Adrenal gland (tissue), 5 donors: ENCODE measurements at regions not wholly inside any gene's neighbourhood (a gene's known extent, or its start where the extent isn't known, plus 50 kb on each side); places are given as distances from the start of the nearest gene placed in this dataset.

Experiments used
- POLR2A ChIP-seq, 2 donors: fragments of 450-650 bp; IDR thresholded peaks; one replicate each; pipeline ENCODE4 v1.6.1; 2017; ENCODE audit warnings: antibody characterized with exemption in 2 of 2, mild to moderate bottlenecking in 2 of 2, moderate library complexity in 1 of 2
- TF ChIP-seq, protein P1 (sequence below), 6 experiments: fragments of 450-650 bp in 4 of 6; fragments of 200-600 bp in 2 of 6; sonication (generic) in 1 of 6; IDR thresholded peaks; 1 replicate in 5 of 6; 2 replicates in 1 of 6; pipeline versions ENCODE4 v1.5.1 to v1.8.0; 2016 to 2021; ENCODE audit warnings: antibody characterized with exemption in 6 of 6, mild to moderate bottlenecking in 2 of 6, moderate library complexity in 1 of 6
- donor health status: DM: no; HTN: no; CAD: no.

DNA sequence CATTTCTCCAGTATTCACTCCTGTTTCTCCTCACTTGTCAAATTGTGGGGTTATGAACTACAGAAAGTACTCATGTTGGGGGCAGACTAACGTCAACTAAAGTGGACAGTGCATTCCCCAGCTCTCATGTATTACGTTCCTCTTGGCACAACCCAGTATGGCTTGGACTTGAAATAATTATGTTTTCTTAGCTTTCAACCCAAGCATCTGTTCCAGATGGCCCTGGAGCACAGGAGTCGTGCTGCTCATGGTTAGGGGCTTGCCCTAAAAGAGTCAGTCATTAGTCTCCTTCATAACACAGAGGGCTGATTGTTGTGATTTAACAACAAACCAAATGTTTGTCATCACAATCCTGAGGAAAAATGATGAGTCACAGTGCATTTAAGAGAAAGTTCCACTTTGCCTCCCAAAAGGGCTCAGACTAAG is 154.4 kb downstream of the RPAP3 start:
- TF ChIP-seq, protein P1, sequence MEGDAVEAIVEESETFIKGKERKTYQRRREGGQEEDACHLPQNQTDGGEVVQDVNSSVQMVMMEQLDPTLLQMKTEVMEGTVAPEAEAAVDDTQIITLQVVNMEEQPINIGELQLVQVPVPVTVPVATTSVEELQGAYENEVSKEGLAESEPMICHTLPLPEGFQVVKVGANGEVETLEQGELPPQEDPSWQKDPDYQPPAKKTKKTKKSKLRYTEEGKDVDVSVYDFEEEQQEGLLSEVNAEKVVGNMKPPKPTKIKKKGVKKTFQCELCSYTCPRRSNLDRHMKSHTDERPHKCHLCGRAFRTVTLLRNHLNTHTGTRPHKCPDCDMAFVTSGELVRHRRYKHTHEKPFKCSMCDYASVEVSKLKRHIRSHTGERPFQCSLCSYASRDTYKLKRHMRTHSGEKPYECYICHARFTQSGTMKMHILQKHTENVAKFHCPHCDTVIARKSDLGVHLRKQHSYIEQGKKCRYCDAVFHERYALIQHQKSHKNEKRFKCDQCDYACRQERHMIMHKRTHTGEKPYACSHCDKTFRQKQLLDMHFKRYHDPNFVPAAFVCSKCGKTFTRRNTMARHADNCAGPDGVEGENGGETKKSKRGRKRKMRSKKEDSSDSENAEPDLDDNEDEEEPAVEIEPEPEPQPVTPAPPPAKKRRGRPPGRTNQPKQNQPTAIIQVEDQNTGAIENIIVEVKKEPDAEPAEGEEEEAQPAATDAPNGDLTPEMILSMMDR (IDR thresholded peaks at IDR 0.05): no peak
- no peak for TF ChIP-seq POLR2A (IDR thresholded peaks at IDR 0.05)
